ENCODE measurements at regions not wholly inside any gene's neighbourhood (a gene's known extent, or its start where the extent isn't known, plus 50 kb on each side); places are given as distances from the start of the nearest gene placed in this dataset.

DNA sequence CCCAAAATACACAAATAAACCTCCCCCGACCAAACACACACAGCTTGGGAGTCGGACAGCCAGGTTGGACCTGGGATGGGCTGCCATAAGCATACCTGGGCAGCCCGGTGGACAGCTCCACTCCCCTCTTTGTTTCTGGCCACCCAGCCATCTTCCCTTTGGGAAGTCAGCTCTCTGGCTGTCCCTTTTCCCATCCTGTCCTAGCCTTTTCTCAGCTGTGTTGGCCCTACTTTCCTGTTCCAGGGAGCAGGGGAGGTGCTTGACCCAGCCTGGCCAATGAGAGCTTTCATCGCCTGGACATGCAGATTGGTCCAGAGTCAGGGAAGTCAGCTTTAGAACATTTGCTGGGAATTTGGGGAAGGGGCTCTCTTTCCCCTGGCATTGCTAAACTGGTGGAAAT lies 68.7 kb upstream of the NECTIN1 start:
- no peak for TF ChIP-seq POLR2A (IDR thresholded peaks at IDR 0.05; ENCODE audit: low read depth, low read length)
- no peak for TF ChIP-seq CTCF (conservative IDR thresholded peaks at IDR 0.05; ENCODE audit: low read depth, low read length)
- no peak for TF ChIP-seq SMC3 (IDR thresholded peaks at IDR 0.05; ENCODE audit: low read depth, low read length)
- TF ChIP-seq RCOR1 (IDR thresholded peaks at IDR 0.05; ENCODE audit: insufficient replicate concordance, low read length): no peak
- TF ChIP-seq, protein P1, sequence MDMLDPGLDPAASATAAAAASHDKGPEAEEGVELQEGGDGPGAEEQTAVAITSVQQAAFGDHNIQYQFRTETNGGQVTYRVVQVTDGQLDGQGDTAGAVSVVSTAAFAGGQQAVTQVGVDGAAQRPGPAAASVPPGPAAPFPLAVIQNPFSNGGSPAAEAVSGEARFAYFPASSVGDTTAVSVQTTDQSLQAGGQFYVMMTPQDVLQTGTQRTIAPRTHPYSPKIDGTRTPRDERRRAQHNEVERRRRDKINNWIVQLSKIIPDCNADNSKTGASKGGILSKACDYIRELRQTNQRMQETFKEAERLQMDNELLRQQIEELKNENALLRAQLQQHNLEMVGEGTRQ (IDR thresholded peaks at IDR 0.05; ENCODE audit: low read depth, low read length): no peak
- no peak for TF ChIP-seq MAFK (IDR thresholded peaks at IDR 0.05; ENCODE audit: low read depth, low read length)
- TF ChIP-seq BHLHE40 (IDR thresholded peaks at IDR 0.05; ENCODE audit: low read depth, low read length): no peak
- no peak for TF ChIP-seq ELK1 (IDR thresholded peaks at IDR 0.05; ENCODE audit: borderline replicate concordance, low read depth, low read length)
- TF ChIP-seq CEBPB (IDR thresholded peaks at IDR 0.05; ENCODE audit: low read depth, low read length): no peak
- TF ChIP-seq RAD21 (IDR thresholded peaks at IDR 0.05; ENCODE audit: low read length): no peak

Data from IMR-90 (cell line).